PC-9 (cell line): ENCODE measurements at regions not wholly inside any gene's neighbourhood (a gene's known extent, or its start where the extent isn't known, plus 50 kb on each side); places are given as distances from the start of the nearest gene placed in this dataset.
A peak's percentile ranks its signal among the peaks of the same experiment; 100 is the strongest.

Experiments
- BruUV-seq: library from RNA; stranded (reverse); fragments of 400-500 nt; replicated peaks from 2 replicates; lab custom pipeline; 2021; lab: Mats Ljungman, UMichigan
- CTCF ChIA-PET: fragments of 300-600 bp; sonication (Branson Sonifier 250); formaldehyde crosslinking; loops from one replicate; lab custom pipeline; 2022; ENCODE audit warnings: antibody characterized with exemption; lab: Charles Lee
- POLR2A ChIA-PET: fragments of 300-600 bp; sonication (Branson Sonifier 250); formaldehyde crosslinking; loops from one replicate; lab custom pipeline; 2022; ENCODE audit warnings: antibody characterized with exemption; ENCODE audit not compliant: unreplicated experiment; lab: Charles Lee
- DNase-seq, 2 experiments: peaks; one replicate each; pipeline versions ENCODE4 v3.0.0 to v3.0.0-alpha.2; 2015 to 2022; ENCODE audit warnings: mixed read lengths in 1 of 2
- H2AFZ ChIP-seq: fragments of 200-600 bp; sonication (generic); 2 replicates; pipeline ENCODE4 v1.8.1; 2017; ENCODE audit warnings: antibody characterized with exemption
- H3F3A ChIP-seq: fragments of 200-600 bp; sonication (generic); 2 replicates; pipeline ENCODE4 v1.8.1; 2017; ENCODE audit warnings: antibody characterized with exemption, mild to moderate bottlenecking, low read depth; ENCODE audit not compliant: insufficient read depth
- H3K27ac ChIP-seq: fragments of 200-600 bp; sonication (generic); 2 replicates; pipeline ENCODE4 v1.6.1; 2016; ENCODE audit warnings: mixed run types
- H3K27me3 ChIP-seq: fragments of 200-600 bp; sonication (generic); 2 replicates; pipeline ENCODE4 v1.6.1; 2016; ENCODE audit warnings: low read depth, mixed run types; ENCODE audit not compliant: insufficient read depth
- H3K36me3 ChIP-seq: fragments of 200-600 bp; sonication (generic); 2 replicates; pipeline ENCODE4 v1.6.1; 2016; ENCODE audit warnings: low read depth, mixed run types
- H3K4me1 ChIP-seq: fragments of 200-600 bp; sonication (generic); replicated peaks from 2 replicates; pipeline ENCODE4 v1.6.1; 2016; ENCODE audit warnings: mixed run types; ENCODE audit not compliant: insufficient read depth
- H3K4me2 ChIP-seq: fragments of 200-600 bp; sonication (generic); 2 replicates; pipeline ENCODE4 v1.6.1; 2017; ENCODE audit warnings: mixed run types
- H3K4me3 ChIP-seq: fragments of 200-600 bp; sonication (generic); 2 replicates; pipeline ENCODE4 v1.6.1; 2016; ENCODE audit warnings: mixed run types
- H3K79me2 ChIP-seq: fragments of 200-600 bp; sonication (generic); 2 replicates; pipeline ENCODE4 v1.6.1; 2017; ENCODE audit warnings: low read depth, mixed run types
- H3K9me2 ChIP-seq: fragments of 200-600 bp; sonication (generic); 2 replicates; pipeline ENCODE4 v1.8.1; 2017; ENCODE audit warnings: mild to moderate bottlenecking; ENCODE audit not compliant: insufficient read depth
- H3K9me3 ChIP-seq: fragments of 200-600 bp; sonication (generic); 2 replicates; pipeline ENCODE4 v1.8.1; 2016; ENCODE audit warnings: low read depth; ENCODE audit not compliant: insufficient read depth
- H4K20me1 ChIP-seq: fragments of 200-600 bp; sonication (generic); 2 replicates; pipeline ENCODE4 v1.8.1; 2017; ENCODE audit not compliant: insufficient read depth
- CTCF ChIP-seq: fragments of 200-600 bp; sonication (generic); conservative IDR thresholded peaks from 2 replicates; pipeline ENCODE4 v1.6.1; 2017; ENCODE audit warnings: mixed run types, antibody characterized with exemption, mild to moderate bottlenecking, moderate library complexity
- EZH2 ChIP-seq: fragments of 200-600 bp; sonication (generic); IDR thresholded peaks from 2 replicates; pipeline ENCODE4 v1.8.0; 2017; ENCODE audit warnings: antibody characterized with exemption, low read depth
- intact Hi-C: fragments of 100-400 bp; cut with micrococcal nuclease; formaldehyde crosslinking; loops from one replicate; pipeline ENCODE4 v1.10.0; 2022; ENCODE audit not compliant: unreplicated experiment

GRCh38 chr4:175253184-175253902 lies 335.2 kb downstream of the ADAM29 start:
- intact Hi-C loops: no loop called here
- Histone ChIP-seq H3K79me2 (no peaks in the 10 kb centered on the region), H4K20me1 (no peaks in the 10 kb centered on the region), H2AFZ (no peak overlapping the region), H3K4me2 (no peak overlapping the region), H3K27ac (no peak overlapping the region), H3K36me3 (no peaks in the 10 kb centered on the region), H3K9me3 (no peaks in the 10 kb centered on the region; the same call in 1 of the 2 replicates), H3K9me2 (no peaks in the 10 kb centered on the region), H3K4me1 (no peaks in the 10 kb centered on the region), H3K27me3 (no peaks in the 10 kb centered on the region), H3F3A (no peaks in the 10 kb centered on the region), H3K4me3 (no peak overlapping the region)
- CTCF ChIA-PET: interaction anchor here (0.6 kb wide), 1 partner anchor 123 kb away, joined by 9 read pairs; no protein-coding TSS in a partner anchor
- BruUV-seq: no TSS peak
- DNase-seq: no peak
- TF ChIP-seq CTCF: peak; percentile 35; the same call in 1 of the 2 replicates
- TF ChIP-seq EZH2: no peak
- POLR2A ChIA-PET: no interaction called here

GRCh38 chr4:175263537-175263936 lies 345.4 kb downstream of the ADAM29 start:
- Histone ChIP-seq H3K4me3 (no peak overlapping the region), H3K9me3 (no peaks in the 10 kb centered on the region), H3K79me2 (no peaks in the 10 kb centered on the region), H3K27me3 (no peaks in the 10 kb centered on the region), H3K27ac (no peak overlapping the region), H3F3A (no peaks in the 10 kb centered on the region), H3K4me2 (no peak overlapping the region), H3K4me1 (no peaks in the 10 kb centered on the region), H4K20me1 (no peaks in the 10 kb centered on the region), H3K36me3 (no peaks in the 10 kb centered on the region), H2AFZ (no peak overlapping the region), H3K9me2 (no peaks in the 10 kb centered on the region)
- ChIA-PET POLR2A (no interaction called here), CTCF (no interaction called here)
- DNase-seq: no peak
- intact Hi-C loops: no loop called here
- TF ChIP-seq EZH2 (no peak), CTCF (no peak)
- BruUV-seq: no TSS peak

GRCh38 chr4:175271010-175271630 lies 353.0 kb downstream of the ADAM29 start:
- intact Hi-C loops: no loop called here
- Histone ChIP-seq H3K9me3 (no peaks in the 10 kb centered on the region), H3K27me3 (no peaks in the 10 kb centered on the region), H4K20me1 (no peaks in the 10 kb centered on the region), H3K27ac (no peak overlapping the region), H3K4me1 (no peaks in the 10 kb centered on the region), H3K9me2 (no peaks in the 10 kb centered on the region), H3F3A (no peaks in the 10 kb centered on the region), H2AFZ (no peak overlapping the region), H3K36me3 (no peaks in the 10 kb centered on the region), H3K4me3 (no peak overlapping the region), H3K4me2 (no peak overlapping the region), H3K79me2 (no peaks in the 10 kb centered on the region)
- no peak for DNase-seq
- ChIA-PET POLR2A (no interaction called here), CTCF (no interaction called here)
- TF ChIP-seq EZH2 (no peak), CTCF (no peak)
- BruUV-seq: no TSS peak
